Peyer's patch (tissue), 4 donors: ENCODE measurements at regions not wholly inside any gene's neighbourhood (a gene's known extent, or its start where the extent isn't known, plus 50 kb on each side); places are given as distances from the start of the nearest gene placed in this dataset.

ENCODE experiments used
- CTCF ChIP-seq, 6 experiments: fragments of 450-650 bp in 4 of 6; fragments of 200-600 bp in 2 of 6; sonication (generic) in 1 of 6; IDR thresholded peaks; one replicate each; pipeline ENCODE4 v1.5.1; 2017 to 2019; ENCODE audit warnings: antibody characterized with exemption in 6 of 6, mild to moderate bottlenecking in 3 of 6, moderate library complexity in 1 of 6
- POLR2A ChIP-seq, 2 donors: fragments of 450-650 bp; IDR thresholded peaks; one replicate each; pipeline ENCODE4 v1.5.1; 2017; ENCODE audit warnings: antibody characterized with exemption in 2 of 2, mild to moderate bottlenecking in 2 of 2, moderate library complexity in 2 of 2

- TF ChIP-seq CTCF (IDR thresholded peaks at IDR 0.05): no peak
- TF ChIP-seq POLR2A (IDR thresholded peaks at IDR 0.05): no peak
Observed at GRCh38 chr15:31494786-31495185, 168.2 kb downstream of the KLF13 start.
